ENCODE measurements at regions not wholly inside any gene's neighbourhood (a gene's known extent, or its start where the extent isn't known, plus 50 kb on each side); places are given as distances from the start of the nearest gene placed in this dataset.

- no peak for TF ChIP-seq REST (IDR thresholded peaks at IDR 0.05; ENCODE audit: insufficient replicate concordance, low read depth)
- TF ChIP-seq SPI1 (IDR thresholded peaks at IDR 0.05; ENCODE audit: borderline replicate concordance, low read depth), result no peak
- no peak for TF ChIP-seq GABPA (IDR thresholded peaks at IDR 0.05; ENCODE audit: low read depth)
- no peak for TF ChIP-seq POLR2AphosphoS5 (IDR thresholded peaks at IDR 0.05; ENCODE audit: low read depth)
- no peak for TF ChIP-seq CTCF (IDR thresholded peaks at IDR 0.05; ENCODE audit: insufficient read depth, low read length)
- Histone ChIP-seq H3K4me3 (replicated peaks; ENCODE audit: insufficient read depth, low read length) (no peak overlapping the region), H3K27me3 (ENCODE audit: insufficient read depth, poor library complexity, severe bottlenecking) (no peaks in the 10 kb centered on the region), H3K27ac (replicated peaks) (no peak overlapping the region)
- DNase-seq (ENCODE audit: low read depth in 1 of 2, low spot score in 1 of 2), result no peak
These were observed 1171.3 kb downstream of the DSC3 start for GRCh38 chr18:29871246-29871645.

GRCh38 chr18:29862824-29863223 is 1179.7 kb downstream of the DSC3 start:
- no peak overlapping the region for H3K4me3 ChIP-seq (replicated peaks; ENCODE audit: insufficient read depth, low read length)
- DNase-seq (ENCODE audit: low read depth in 1 of 2, low spot score in 1 of 2), result no peak
- TF ChIP-seq POLR2AphosphoS5 (IDR thresholded peaks at IDR 0.05; ENCODE audit: low read depth) (no peak), REST (IDR thresholded peaks at IDR 0.05; ENCODE audit: insufficient replicate concordance, low read depth) (no peak), SPI1 (IDR thresholded peaks at IDR 0.05; ENCODE audit: borderline replicate concordance, low read depth) (no peak), GABPA (IDR thresholded peaks at IDR 0.05; ENCODE audit: low read depth) (no peak), CTCF (IDR thresholded peaks at IDR 0.05; ENCODE audit: insufficient read depth, low read length) (no peak)
- H3K27ac ChIP-seq (replicated peaks), result no peak overlapping the region
- H3K27me3 ChIP-seq (ENCODE audit: insufficient read depth, poor library complexity, severe bottlenecking), result no peaks in the 10 kb centered on the region

- no peak for DNase-seq (ENCODE audit: low read depth in 1 of 2, low spot score in 1 of 2)
- TF ChIP-seq SPI1 (IDR thresholded peaks at IDR 0.05; ENCODE audit: borderline replicate concordance, low read depth) (no peak), REST (IDR thresholded peaks at IDR 0.05; ENCODE audit: insufficient replicate concordance, low read depth) (no peak), POLR2AphosphoS5 (IDR thresholded peaks at IDR 0.05; ENCODE audit: low read depth) (no peak), CTCF (IDR thresholded peaks at IDR 0.05; ENCODE audit: insufficient read depth, low read length) (no peak), GABPA (IDR thresholded peaks at IDR 0.05; ENCODE audit: low read depth) (no peak)
- H3K27ac ChIP-seq (replicated peaks), result no peak overlapping the region
- no peaks in the 10 kb centered on the region for H3K27me3 ChIP-seq (ENCODE audit: insufficient read depth, poor library complexity, severe bottlenecking)
- no peak overlapping the region for H3K4me3 ChIP-seq (replicated peaks; ENCODE audit: insufficient read depth, low read length)
These were observed 1186.9 kb downstream of the DSC3 start for GRCh38 chr18:29855637-29856036.
